ENCODE measurements at regions not wholly inside any gene's neighbourhood (a gene's known extent, or its start where the extent isn't known, plus 50 kb on each side); places are given as distances from the start of the nearest gene placed in this dataset.

DNA sequence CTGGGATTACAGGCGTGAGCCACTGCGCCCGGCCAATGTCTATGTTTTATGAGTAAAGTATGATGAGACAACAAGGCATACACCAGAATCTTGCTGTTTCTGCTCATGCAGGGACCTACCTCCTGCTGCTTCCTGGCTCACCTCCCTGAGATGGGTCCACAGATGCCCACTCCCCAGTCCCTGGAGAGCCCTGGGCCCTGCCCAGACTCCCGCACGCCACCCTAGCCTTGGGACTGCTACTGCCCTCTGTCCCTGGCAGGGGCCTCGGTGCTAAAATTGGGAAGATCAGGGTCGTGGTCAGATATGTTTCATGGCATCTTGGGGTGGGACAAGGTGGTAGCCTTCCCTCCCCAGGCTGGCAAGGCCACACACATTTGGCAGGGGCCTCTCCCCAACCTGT is 84.3 kb upstream of the BCOR start:
- no peak overlapping the region for H3K4me3 ChIP-seq (replicated peaks; ENCODE audit: low read depth, low read length)
- no peak for DNase-seq (ENCODE audit: low read depth)
- TF ChIP-seq, protein P1, sequence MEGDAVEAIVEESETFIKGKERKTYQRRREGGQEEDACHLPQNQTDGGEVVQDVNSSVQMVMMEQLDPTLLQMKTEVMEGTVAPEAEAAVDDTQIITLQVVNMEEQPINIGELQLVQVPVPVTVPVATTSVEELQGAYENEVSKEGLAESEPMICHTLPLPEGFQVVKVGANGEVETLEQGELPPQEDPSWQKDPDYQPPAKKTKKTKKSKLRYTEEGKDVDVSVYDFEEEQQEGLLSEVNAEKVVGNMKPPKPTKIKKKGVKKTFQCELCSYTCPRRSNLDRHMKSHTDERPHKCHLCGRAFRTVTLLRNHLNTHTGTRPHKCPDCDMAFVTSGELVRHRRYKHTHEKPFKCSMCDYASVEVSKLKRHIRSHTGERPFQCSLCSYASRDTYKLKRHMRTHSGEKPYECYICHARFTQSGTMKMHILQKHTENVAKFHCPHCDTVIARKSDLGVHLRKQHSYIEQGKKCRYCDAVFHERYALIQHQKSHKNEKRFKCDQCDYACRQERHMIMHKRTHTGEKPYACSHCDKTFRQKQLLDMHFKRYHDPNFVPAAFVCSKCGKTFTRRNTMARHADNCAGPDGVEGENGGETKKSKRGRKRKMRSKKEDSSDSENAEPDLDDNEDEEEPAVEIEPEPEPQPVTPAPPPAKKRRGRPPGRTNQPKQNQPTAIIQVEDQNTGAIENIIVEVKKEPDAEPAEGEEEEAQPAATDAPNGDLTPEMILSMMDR (IDR thresholded peaks at IDR 0.05; ENCODE audit: low read length, missing control alignments): no peak

DNA sequence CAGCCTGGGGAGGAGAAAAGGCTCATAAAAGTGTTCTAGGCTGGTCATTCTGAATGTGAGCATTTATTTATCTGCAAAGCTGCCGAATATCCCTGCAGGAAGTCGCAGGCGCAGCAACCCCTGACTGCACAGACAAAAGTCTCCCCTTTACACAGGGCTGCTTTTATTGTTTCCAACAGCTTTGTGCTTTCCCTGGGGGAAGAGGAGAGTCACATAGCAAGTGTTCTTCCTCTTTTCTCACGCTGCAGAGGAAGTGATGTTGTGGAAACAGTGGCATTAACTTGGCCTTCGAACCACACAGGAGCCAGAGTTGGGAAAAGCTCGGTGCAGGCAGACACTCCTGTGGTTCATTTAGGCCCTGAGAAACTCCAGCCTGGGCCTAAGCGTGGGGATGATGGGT is 81.5 kb upstream of the BCOR start:
- H3K4me3 ChIP-seq (replicated peaks; ENCODE audit: low read depth, low read length): no peak overlapping the region
- TF ChIP-seq, protein P1 (IDR thresholded peaks at IDR 0.05; ENCODE audit: low read length, missing control alignments): no peak
- DNase-seq (ENCODE audit: low read depth): no peak

DNA sequence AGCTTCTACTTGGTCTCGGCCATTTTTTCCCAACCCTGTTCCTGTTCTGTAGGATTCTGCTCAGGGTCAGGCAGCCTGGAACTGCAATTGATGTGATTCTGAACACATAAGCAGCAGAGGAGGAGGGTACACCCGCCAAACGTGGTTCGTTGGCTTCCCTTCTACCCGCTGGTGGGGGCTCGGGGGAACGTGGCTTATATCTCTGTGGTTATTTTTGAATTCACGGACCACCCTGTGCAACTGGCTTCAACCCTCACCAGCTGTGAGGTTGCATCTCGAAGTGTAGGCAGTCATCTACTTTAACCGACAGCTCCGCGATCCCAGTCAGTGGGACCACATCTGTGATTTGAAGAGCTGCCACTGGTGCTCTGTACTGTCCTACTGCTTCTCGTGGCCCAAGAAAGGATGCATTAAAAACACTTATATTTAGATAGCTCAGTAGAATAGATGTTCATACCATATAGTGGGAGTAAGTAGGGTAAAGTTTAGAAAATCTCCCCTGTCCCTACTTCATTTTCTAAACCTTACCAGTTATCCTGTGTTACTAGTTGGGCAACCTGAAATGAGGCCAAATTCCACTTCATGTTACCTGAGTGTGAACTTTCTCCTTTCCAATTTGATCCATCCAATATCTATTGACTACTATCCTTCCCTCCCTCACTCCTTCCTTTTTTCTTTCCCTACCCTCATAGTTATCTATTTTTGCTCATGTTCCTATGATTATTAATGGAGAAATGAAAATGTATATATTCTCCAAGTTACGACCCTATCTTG is 80.4 kb upstream of the BCOR start:
- H3K4me3 ChIP-seq (replicated peaks; ENCODE audit: low read depth, low read length): no peak overlapping the region
- TF ChIP-seq, protein P1 (IDR thresholded peaks at IDR 0.05; ENCODE audit: low read length, missing control alignments): no peak
- DNase-seq (ENCODE audit: low read depth): no peak

DNA sequence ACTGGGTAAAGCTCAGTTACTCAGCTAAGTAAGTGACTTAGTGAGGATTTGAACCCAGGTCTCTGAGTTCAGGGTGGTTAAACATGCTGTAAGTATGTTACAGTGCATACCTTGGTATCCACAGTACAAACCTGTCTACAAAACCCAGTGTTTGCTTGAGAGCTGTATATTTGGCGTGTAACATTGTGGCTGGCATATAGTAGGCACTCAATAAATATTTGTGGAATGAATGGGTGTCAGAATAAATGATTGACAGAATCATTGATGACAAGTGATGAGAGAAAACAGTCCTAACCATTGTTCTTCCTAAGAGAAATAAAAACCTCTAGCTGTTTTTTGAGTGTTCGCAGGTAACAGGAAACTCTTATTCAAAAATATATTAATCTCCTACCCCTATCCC is 79.7 kb upstream of the BCOR start:
- no peak overlapping the region for H3K4me3 ChIP-seq (replicated peaks; ENCODE audit: low read depth, low read length)
- DNase-seq (ENCODE audit: low read depth): no peak
- TF ChIP-seq, protein P1 (IDR thresholded peaks at IDR 0.05; ENCODE audit: low read length, missing control alignments): no peak

DNA sequence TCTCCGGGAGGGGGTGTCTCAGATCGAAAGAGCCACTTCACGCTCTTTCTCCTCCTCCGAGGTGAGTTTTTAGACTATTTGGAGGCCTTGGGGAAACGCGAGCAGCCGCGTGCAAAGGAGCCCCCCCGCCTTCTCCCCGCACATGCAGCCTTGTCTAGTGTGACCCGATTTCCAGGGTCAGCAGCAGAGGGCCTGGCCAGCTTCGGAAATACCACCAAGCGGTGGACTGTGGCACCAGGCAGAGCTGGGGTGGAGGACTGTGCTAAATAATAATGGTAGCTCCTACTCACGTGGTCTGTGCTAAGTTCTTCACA is 79.3 kb upstream of the BCOR start:
- DNase-seq (ENCODE audit: low read depth): no peak
- TF ChIP-seq, protein P1 (IDR thresholded peaks at IDR 0.05; ENCODE audit: low read length, missing control alignments): no peak
- H3K4me3 ChIP-seq (replicated peaks; ENCODE audit: low read depth, low read length): peak overlapping the region; percentile 45

DNA sequence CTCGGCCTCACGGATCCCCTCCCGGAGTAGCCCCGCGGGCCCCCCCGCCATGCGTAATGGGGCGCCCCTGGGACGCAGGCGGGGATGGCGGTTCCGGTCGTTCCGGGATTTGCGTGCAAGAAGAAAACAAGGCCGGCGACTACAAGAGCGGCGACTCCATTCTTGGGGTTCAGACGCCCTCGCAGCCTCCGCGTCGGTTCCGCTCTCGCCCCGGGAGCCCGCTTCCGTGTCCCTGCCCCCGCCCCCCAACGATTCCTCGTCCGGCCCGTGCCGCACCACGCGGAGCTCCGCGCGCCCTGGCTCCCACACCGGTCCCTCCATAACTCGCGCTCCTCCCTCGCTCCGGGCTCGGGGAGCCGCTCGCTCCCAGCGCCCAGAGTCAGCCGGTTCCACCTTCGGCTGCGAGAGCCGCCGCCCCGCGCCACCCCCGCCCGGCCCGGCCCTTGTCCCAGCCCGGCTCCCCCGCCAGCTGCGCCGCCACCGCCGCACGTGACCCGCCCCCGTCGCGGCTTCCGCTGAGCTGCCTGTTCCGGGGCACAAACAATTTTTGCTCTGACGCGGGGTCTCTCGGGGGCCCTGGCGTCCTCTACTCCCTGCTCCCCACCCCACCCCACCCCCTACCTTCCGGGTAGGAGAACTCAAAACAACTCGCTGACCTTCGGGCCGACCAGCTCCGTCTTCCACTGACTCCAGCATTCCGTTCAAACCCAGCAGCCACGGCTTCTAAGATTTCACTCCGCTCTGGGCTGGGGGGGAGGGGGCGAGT is 78.8 kb upstream of the BCOR start:
- peak; percentile 28 for DNase-seq (ENCODE audit: low read depth)
- peak overlapping the region; percentile 45 for H3K4me3 ChIP-seq (replicated peaks; ENCODE audit: low read depth, low read length)
- TF ChIP-seq, protein P1 (IDR thresholded peaks at IDR 0.05; ENCODE audit: low read length, missing control alignments): no peak

Measured in fibroblast of pulmonary artery (primary cell).